ENCODE measurements at regions not wholly inside any gene's neighbourhood (a gene's known extent, or its start where the extent isn't known, plus 50 kb on each side); places are given as distances from the start of the nearest gene placed in this dataset.

- intact Hi-C loops (cut with micrococcal nuclease; ENCODE audit: unreplicated experiment) = no loop called here
- TF ChIP-seq, protein P1, sequence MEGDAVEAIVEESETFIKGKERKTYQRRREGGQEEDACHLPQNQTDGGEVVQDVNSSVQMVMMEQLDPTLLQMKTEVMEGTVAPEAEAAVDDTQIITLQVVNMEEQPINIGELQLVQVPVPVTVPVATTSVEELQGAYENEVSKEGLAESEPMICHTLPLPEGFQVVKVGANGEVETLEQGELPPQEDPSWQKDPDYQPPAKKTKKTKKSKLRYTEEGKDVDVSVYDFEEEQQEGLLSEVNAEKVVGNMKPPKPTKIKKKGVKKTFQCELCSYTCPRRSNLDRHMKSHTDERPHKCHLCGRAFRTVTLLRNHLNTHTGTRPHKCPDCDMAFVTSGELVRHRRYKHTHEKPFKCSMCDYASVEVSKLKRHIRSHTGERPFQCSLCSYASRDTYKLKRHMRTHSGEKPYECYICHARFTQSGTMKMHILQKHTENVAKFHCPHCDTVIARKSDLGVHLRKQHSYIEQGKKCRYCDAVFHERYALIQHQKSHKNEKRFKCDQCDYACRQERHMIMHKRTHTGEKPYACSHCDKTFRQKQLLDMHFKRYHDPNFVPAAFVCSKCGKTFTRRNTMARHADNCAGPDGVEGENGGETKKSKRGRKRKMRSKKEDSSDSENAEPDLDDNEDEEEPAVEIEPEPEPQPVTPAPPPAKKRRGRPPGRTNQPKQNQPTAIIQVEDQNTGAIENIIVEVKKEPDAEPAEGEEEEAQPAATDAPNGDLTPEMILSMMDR (IDR thresholded peaks at IDR 0.05; ENCODE audit: unreplicated experiment) = no peak
- CTCF ChIA-PET = no interaction called here
- no peaks in the 10 kb centered on the region for H3K27me3 Mint-ChIP-seq (ENCODE audit: unreplicated experiment)
- BruUV-seq (replicated peaks) = no TSS peak
- no peaks in the 10 kb centered on the region for H3K4me1 Mint-ChIP-seq (ENCODE audit: low read depth, unreplicated experiment)
- no peaks in the 10 kb centered on the region for H3K36me3 Mint-ChIP-seq (ENCODE audit: insufficient read depth, unreplicated experiment)
- peaks cover 7% of the 10 kb centered on the region for H3K9me3 Mint-ChIP-seq (ENCODE audit: low read depth, unreplicated experiment)
- no peak for DNase-seq
- no peak overlapping the region for H3K27ac Mint-ChIP-seq (ENCODE audit: unreplicated experiment)
- H3K4me3 Mint-ChIP-seq (ENCODE audit: low read depth, unreplicated experiment) = no peak overlapping the region
Measured at GRCh38 chrX:124954402-124954801, 365.3 kb upstream of the TEX13C start.

GRCh38 chrX:124960454-124960853 is 359.2 kb upstream of the TEX13C start:
- Mint-ChIP-seq H3K36me3 (ENCODE audit: insufficient read depth, unreplicated experiment) (no peaks in the 10 kb centered on the region), H3K4me3 (ENCODE audit: low read depth, unreplicated experiment) (no peak overlapping the region), H3K9me3 (ENCODE audit: low read depth, unreplicated experiment) (peaks cover 14% of the 10 kb centered on the region), H3K4me1 (ENCODE audit: low read depth, unreplicated experiment) (no peaks in the 10 kb centered on the region), H3K27me3 (ENCODE audit: unreplicated experiment) (no peaks in the 10 kb centered on the region), H3K27ac (ENCODE audit: unreplicated experiment) (no peak overlapping the region)
- TF ChIP-seq, protein P1 (IDR thresholded peaks at IDR 0.05; ENCODE audit: unreplicated experiment) = no peak
- intact Hi-C loops (cut with micrococcal nuclease; ENCODE audit: unreplicated experiment) = no loop called here
- DNase-seq = no peak
- BruUV-seq (replicated peaks) = no TSS peak
- CTCF ChIA-PET = no interaction called here

GRCh38 chrX:124963717-124964116 is 356.0 kb upstream of the TEX13C start, which contains the start of gene TENM1:
TSS of gene TENM1 (minus strand) at chrX:124963817.
- no peaks in the 10 kb centered on the region for H3K36me3 Mint-ChIP-seq (ENCODE audit: insufficient read depth, unreplicated experiment)
- no peak within 1 kb of the TSS for H3K27ac Mint-ChIP-seq (ENCODE audit: unreplicated experiment)
- TF ChIP-seq, protein P1 (IDR thresholded peaks at IDR 0.05; ENCODE audit: unreplicated experiment) = no peak
- intact Hi-C loops (cut with micrococcal nuclease; ENCODE audit: unreplicated experiment) = no loop called here
- no peak within 1 kb of the TSS for H3K4me3 Mint-ChIP-seq (ENCODE audit: low read depth, unreplicated experiment)
- CTCF ChIA-PET = no interaction called here
- H3K4me1 Mint-ChIP-seq (ENCODE audit: low read depth, unreplicated experiment) = no peaks in the 10 kb centered on the region
- no peak for DNase-seq
- BruUV-seq (replicated peaks) = no TSS peak
- no peaks in the 10 kb centered on the region for H3K27me3 Mint-ChIP-seq (ENCODE audit: unreplicated experiment)
- peaks cover 16% of the 10 kb centered on the region for H3K9me3 Mint-ChIP-seq (ENCODE audit: low read depth, unreplicated experiment)

DNA sequence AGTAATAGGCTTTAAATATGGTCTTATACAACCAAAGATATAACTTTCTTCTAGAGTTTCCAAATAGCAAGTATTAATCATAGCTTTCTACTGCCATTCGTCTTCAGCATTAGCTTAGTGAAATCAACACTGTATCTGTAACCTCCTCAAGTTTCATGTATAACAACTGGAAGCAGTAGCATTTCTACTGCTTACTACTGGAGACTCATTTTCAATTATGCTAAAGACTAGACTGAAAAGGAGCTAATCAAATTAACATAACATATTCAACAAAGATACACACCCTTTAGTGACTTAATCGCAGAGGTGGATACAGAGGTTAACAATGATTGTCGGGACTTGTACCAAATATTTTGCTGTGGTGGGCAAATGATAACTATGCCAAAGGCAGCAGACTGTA is 344.2 kb upstream of the TEX13C start:
- BruUV-seq (replicated peaks) = no TSS peak
- Mint-ChIP-seq H3K9me3 (ENCODE audit: low read depth, unreplicated experiment) (peaks cover 2% of the 10 kb centered on the region), H3K27ac (ENCODE audit: unreplicated experiment) (no peak overlapping the region), H3K27me3 (ENCODE audit: unreplicated experiment) (no peaks in the 10 kb centered on the region), H3K36me3 (ENCODE audit: insufficient read depth, unreplicated experiment) (no peaks in the 10 kb centered on the region), H3K4me3 (ENCODE audit: low read depth, unreplicated experiment) (no peak overlapping the region), H3K4me1 (ENCODE audit: low read depth, unreplicated experiment) (no peaks in the 10 kb centered on the region)
- DNase-seq = no peak
- CTCF ChIA-PET = no interaction called here
- TF ChIP-seq, protein P1 (IDR thresholded peaks at IDR 0.05; ENCODE audit: unreplicated experiment) = no peak
- intact Hi-C loops (cut with micrococcal nuclease; ENCODE audit: unreplicated experiment) = no loop called here
